Fibroblast of skin of left quadriceps (primary cell): ENCODE measurements at regions not wholly inside any gene's neighbourhood (a gene's known extent, or its start where the extent isn't known, plus 50 kb on each side); places are given as distances from the start of the nearest gene placed in this dataset.
"Not testable (repeated sequence)": the region's sequence is repeated elsewhere in the genome, so short reads cannot be mapped to it uniquely, and the experiment has no call there.

Experiments
- DNase-seq, 2 experiments: peaks; one replicate each; pipeline ENCODE4 v3.0.0-alpha.2; 2013; ENCODE audit warnings: low read depth in 2 of 2

- DNase-seq = no peak
These were observed 82.6 kb upstream of the ADPGK start for GRCh38 chr15:72866182-72866581.

- DNase-seq = no peak
These were observed 81.9 kb upstream of the ADPGK start for GRCh38 chr15:72865486-72865885.

GRCh38 chr15:72864681-72865080, 81.1 kb upstream of the ADPGK start:
- no peak for DNase-seq

GRCh38 chr15:72861354-72861910, 77.9 kb upstream of the ADPGK start:
- DNase-seq = no peak

- DNase-seq = no peak
These were observed 76.2 kb upstream of the ADPGK start for GRCh38 chr15:72859757-72860145.

- DNase-seq = no peak
These were observed 75.6 kb upstream of the ADPGK start for GRCh38 chr15:72859017-72859756.

GRCh38 chr15:72858205-72858604, 74.6 kb upstream of the ADPGK start:
- DNase-seq = no peak

GRCh38 chr15:72857331-72858063, 73.9 kb upstream of the ADPGK start:
- DNase-seq = no peak

GRCh38 chr15:72856549-72857040, 73.0 kb upstream of the ADPGK start:
- DNase-seq = no peak

GRCh38 chr15:72855791-72856190, 72.2 kb upstream of the ADPGK start:
- no peak for DNase-seq

GRCh38 chr15:72852273-72852672, 68.7 kb upstream of the ADPGK start:
- no peak for DNase-seq

- DNase-seq = no peak
These were observed 68.0 kb upstream of the ADPGK start for GRCh38 chr15:72851586-72851985.

- no peak for DNase-seq
These were observed 67.3 kb upstream of the ADPGK start for GRCh38 chr15:72850833-72851232.

GRCh38 chr15:72847806-72848205, 64.2 kb upstream of the ADPGK start:
- DNase-seq = no peak

GRCh38 chr15:72847033-72847432, 63.5 kb upstream of the ADPGK start:
- DNase-seq = no peak

GRCh38 chr15:72845981-72846383, 62.4 kb upstream of the ADPGK start:
- DNase-seq = no peak

GRCh38 chr15:72844067-72844466, 60.5 kb upstream of the ADPGK start:
- no peak for DNase-seq

GRCh38 chr15:72843340-72843739, 59.8 kb upstream of the ADPGK start:
- DNase-seq = not testable (repeated sequence)

- DNase-seq = no peak
These were observed 56.6 kb upstream of the ADPGK start for GRCh38 chr15:72840114-72840513.

- no peak for DNase-seq
These were observed 54.8 kb upstream of the ADPGK start for GRCh38 chr15:72838311-72838731.

GRCh38 chr15:72836676-72837330, 53.2 kb upstream of the ADPGK start:
- DNase-seq = no peak

- DNase-seq = no peak
These were observed 51.8 kb upstream of the ADPGK start for GRCh38 chr15:72835294-72835890.
